Kidney tubule cell (primary cell): ENCODE measurements at regions not wholly inside any gene's neighbourhood (a gene's known extent, or its start where the extent isn't known, plus 50 kb on each side); places are given as distances from the start of the nearest gene placed in this dataset.
"Not testable (repeated sequence)": the region's sequence is repeated elsewhere in the genome, so short reads cannot be mapped to it uniquely, and the experiment has no call there.

Experiments used
- DNase-seq: peaks from one replicate; pipeline ENCODE4 v3.0.0-alpha.2; 2018; ENCODE audit warnings: low spot score

GRCh38 chr4:94014484-94015136, 186.1 kb downstream of the ATOH1 start:
- DNase-seq = no peak

- DNase-seq = no peak
These were observed 187.4 kb downstream of the ATOH1 start for GRCh38 chr4:94015956-94016355.

DNA sequence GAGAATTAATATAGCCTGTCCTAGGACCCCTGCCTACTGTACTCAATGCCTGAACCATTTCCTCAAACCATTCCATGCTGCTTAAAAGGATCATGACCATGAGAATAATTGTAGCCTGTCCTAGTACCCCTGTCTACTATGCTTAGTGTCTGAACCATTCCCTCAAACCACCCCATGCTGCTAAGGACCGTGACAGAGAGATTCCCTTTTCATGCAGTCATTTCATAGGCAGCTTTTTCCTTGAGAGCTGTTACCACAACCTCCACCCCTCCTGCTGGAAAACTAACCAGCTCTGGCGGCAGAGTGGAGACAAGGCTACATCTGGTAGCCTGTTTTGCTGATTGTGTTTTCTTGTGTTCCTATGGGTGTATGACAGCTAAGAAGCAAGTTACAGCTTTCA, 174.9 kb upstream of the SMARCAD1 start:
- DNase-seq = no peak

DNA sequence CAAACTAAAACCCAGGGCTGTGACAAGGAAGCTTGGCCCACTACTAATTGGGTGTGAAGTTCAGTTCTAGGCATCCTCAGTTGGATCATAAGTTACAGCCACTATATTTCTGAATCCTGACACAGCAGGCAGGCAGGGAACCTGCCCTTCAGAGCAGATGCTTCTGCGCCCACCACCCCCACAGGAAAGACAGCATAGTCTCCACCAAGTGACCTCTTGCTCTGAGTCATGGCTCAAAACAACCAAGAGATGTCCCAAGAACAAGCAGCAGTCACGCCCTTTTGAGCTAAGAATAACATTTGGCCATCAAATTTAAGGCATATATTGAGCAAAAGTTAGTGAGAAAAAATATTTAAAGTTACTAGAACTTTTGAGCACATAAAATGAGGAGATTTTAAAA, 170.7 kb upstream of the SMARCAD1 start:
- DNase-seq = no peak

- DNase-seq = no peak
These were observed 169.5 kb upstream of the SMARCAD1 start for GRCh38 chr4:94038195-94038594.

GRCh38 chr4:94039226-94039625, 168.4 kb upstream of the SMARCAD1 start:
- DNase-seq = no peak

GRCh38 chr4:94044471-94044870, 163.2 kb upstream of the SMARCAD1 start:
- DNase-seq = not testable (repeated sequence)

GRCh38 chr4:94063084-94063483, 144.6 kb upstream of the SMARCAD1 start:
- DNase-seq = no peak

- no peak for DNase-seq
These were observed 138.6 kb upstream of the SMARCAD1 start for GRCh38 chr4:94068753-94069719.

DNA sequence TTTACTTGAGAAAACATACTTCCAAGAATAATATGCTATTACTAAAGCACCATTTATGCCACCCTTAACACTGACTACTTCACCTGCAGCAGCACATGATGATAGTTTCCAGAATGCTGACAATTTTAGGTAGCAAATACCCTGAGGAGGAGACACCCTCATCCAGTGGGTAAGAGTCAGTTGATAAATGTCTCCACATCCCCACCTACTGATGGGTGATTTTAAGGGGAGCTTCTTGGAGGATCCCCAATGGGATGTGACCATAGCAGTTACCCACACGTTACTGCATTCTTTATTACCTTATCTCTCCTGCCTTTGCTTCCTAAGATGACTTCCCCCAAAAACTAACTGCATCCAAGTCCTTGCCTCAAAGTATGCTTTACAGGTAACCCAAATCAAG, 131.2 kb upstream of the SMARCAD1 start:
- DNase-seq = no peak

- no peak for DNase-seq
These were observed 123.5 kb upstream of the SMARCAD1 start for GRCh38 chr4:94084155-94084554.

DNA sequence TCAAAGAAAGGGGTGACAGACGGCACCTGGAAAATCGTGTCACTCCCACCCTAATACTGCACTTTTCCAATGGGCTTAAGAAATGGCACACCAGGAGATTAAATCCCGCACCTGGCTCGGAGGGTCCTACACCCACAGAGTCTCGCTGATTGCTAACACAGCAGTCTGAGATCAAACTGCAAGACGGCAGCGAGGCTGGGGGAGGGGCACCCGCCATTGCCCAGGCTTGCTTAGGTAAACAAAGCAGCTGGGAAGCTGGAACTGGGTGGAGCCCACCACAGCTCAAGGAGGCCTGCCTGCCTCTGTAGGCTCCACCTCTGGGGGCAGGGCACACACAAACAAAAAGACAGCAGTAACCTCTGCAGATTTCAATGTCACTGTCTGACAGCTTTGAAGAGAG, 108.5 kb upstream of the SMARCAD1 start:
- not testable (repeated sequence) for DNase-seq

- no peak for DNase-seq
These were observed 95.0 kb upstream of the SMARCAD1 start for GRCh38 chr4:94112644-94113043.

- DNase-seq = no peak
These were observed 92.0 kb upstream of the SMARCAD1 start for GRCh38 chr4:94115687-94116086.

- no peak for DNase-seq
These were observed 90.8 kb upstream of the SMARCAD1 start for GRCh38 chr4:94116842-94117241.

DNA sequence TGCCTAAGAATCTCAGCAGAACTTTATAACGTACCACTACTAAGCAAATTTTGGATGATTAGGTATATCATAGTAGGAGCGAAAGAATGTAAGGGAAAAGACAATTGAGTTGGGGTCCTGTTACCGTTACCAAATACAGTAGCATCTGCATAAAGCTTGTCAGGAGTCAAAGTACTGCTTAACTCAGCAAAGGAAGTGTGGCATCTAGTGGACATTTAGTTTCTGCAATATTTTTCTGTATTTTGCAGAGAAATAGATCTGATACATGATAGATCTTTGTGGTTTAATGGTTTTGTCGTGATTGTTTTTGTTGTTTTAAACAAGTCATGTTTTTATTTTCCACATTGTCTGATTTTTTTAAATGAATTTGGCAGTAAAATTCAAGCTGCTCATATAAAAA, 81.0 kb upstream of the SMARCAD1 start:
- no peak for DNase-seq

- DNase-seq = peak; percentile 51
These were observed 79.8 kb upstream of the SMARCAD1 start for GRCh38 chr4:94127707-94128328.

GRCh38 chr4:94131212-94131611, 76.5 kb upstream of the SMARCAD1 start:
- no peak for DNase-seq

- DNase-seq = no peak
These were observed 72.0 kb upstream of the SMARCAD1 start for GRCh38 chr4:94135701-94136100.

- DNase-seq = no peak
These were observed 67.6 kb upstream of the SMARCAD1 start for GRCh38 chr4:94139931-94140612.

GRCh38 chr4:94141001-94141400, 66.7 kb upstream of the SMARCAD1 start:
- no peak for DNase-seq

DNA sequence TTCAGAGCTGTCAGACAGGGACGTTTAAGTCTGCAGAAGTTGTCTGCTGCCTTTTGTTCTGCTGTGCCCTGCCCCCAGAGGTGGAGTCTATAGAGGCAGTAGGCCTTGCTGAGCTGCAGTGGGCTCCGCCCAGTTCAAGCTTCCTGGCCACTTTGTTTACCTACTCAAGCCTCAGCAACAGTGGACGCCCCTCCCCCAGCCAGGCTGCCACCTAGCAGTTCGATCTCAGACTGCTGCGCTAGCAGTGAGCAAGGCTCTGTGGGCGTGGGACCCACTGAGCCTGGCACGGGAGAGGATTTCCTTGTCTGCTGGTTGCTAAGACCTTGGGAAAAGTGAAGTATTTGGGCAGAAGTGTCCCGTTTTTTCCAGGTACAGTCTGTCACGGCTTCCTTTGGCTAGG, 59.6 kb upstream of the SMARCAD1 start:
- not testable (repeated sequence) for DNase-seq
